NCI-H146 treated with DMSO at 0.1 percent for 48 hours (cell line): ENCODE measurements at regions not wholly inside any gene's neighbourhood (a gene's known extent, or its start where the extent isn't known, plus 50 kb on each side); places are given as distances from the start of the nearest gene placed in this dataset.

Experiments
- DNase-seq: peaks from one replicate; lab custom pipeline; 2025; ENCODE audit not compliant: unreplicated experiment; lab: John Stamatoyannopoulos, UW

- DNase-seq: no peak
These were observed 328.8 kb downstream of the FGF9 start for GRCh38 chr13:21999666-22000065.

- no peak for DNase-seq
These were observed 329.3 kb downstream of the FGF9 start for GRCh38 chr13:22000191-22000590.

- DNase-seq: no peak
These were observed 330.5 kb downstream of the FGF9 start for GRCh38 chr13:22001336-22001735.

- DNase-seq: no peak
These were observed 332.0 kb downstream of the FGF9 start for GRCh38 chr13:22002893-22003292.

- no peak for DNase-seq
These were observed 338.6 kb downstream of the FGF9 start for GRCh38 chr13:22009500-22009899.

GRCh38 chr13:22009937-22010336, 339.1 kb downstream of the FGF9 start:
- DNase-seq: no peak

- DNase-seq: no peak
These were observed 341.8 kb downstream of the FGF9 start for GRCh38 chr13:22012686-22013085.

- no peak for DNase-seq
These were observed 343.6 kb downstream of the FGF9 start for GRCh38 chr13:22014469-22014868.

- DNase-seq: no peak
These were observed 346.4 kb downstream of the FGF9 start for GRCh38 chr13:22017226-22017625.

- DNase-seq: no peak
These were observed 347.4 kb downstream of the FGF9 start for GRCh38 chr13:22018076-22018835.

- DNase-seq: no peak
These were observed 347.9 kb downstream of the FGF9 start for GRCh38 chr13:22018836-22019210.

- DNase-seq: no peak
These were observed 353.6 kb downstream of the FGF9 start for GRCh38 chr13:22024381-22024994.

- DNase-seq: no peak
These were observed 356.7 kb downstream of the FGF9 start for GRCh38 chr13:22027566-22027965.

- DNase-seq: no peak
These were observed 358.0 kb downstream of the FGF9 start for GRCh38 chr13:22028831-22029230.

- DNase-seq: no peak
These were observed 359.4 kb downstream of the FGF9 start for GRCh38 chr13:22030321-22030720.

GRCh38 chr13:22031702-22032286, 360.9 kb downstream of the FGF9 start:
- no peak for DNase-seq

GRCh38 chr13:22032905-22033304, 362.0 kb downstream of the FGF9 start:
- DNase-seq: no peak

- DNase-seq: no peak
These were observed 369.1 kb downstream of the FGF9 start for GRCh38 chr13:22039961-22040360.

GRCh38 chr13:22040810-22041364, 370.0 kb downstream of the FGF9 start:
- DNase-seq: no peak

GRCh38 chr13:22041741-22042140, 370.9 kb downstream of the FGF9 start:
- no peak for DNase-seq

- DNase-seq: no peak
These were observed 376.4 kb downstream of the FGF9 start for GRCh38 chr13:22047082-22047784.

GRCh38 chr13:22047785-22048104, 376.9 kb downstream of the FGF9 start:
- DNase-seq: no peak
